ENCODE measurements at regions not wholly inside any gene's neighbourhood (a gene's known extent, or its start where the extent isn't known, plus 50 kb on each side); places are given as distances from the start of the nearest gene placed in this dataset.

DNA sequence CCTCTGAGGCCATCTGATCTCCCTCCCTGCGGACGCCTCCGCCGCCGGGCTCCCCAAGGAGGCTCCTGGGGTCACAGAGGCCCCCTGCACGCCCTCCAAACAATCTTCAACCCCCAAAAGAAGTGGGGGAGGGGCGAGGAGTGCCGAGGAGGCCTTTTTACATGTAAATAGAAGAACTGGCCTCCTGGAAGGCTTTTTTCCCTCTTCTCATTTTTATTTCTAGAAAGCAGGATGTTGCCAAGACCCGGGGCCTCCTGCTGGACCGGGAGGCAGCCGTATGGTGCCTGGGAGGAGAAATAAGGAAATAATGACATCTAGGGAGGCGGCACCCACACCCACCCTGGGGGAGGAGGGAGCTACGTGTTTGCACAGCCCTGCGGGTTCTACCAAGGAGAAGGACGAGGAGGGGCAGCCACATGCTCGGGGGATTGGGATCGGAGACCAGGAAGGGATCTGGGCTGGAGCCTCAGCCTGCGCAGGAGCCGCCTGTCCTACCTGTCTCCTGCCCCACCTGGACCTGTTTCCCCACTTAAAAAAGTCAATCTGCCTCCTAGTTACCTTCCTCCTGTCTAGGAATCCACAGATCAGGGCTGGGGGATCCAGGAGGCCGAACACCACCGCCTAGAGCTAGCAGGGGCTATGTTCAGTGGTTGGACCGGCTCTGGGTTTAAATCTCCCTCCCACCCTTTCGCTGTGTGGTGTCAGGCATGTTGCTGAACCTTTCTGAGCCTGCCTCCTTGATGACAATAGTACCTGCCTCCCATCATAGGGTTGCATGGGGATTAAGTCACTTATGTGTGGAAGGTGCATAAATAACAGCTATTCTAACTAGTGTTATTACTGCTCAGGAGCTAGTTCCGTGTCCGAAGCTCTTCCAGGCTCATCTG lies 175.7 kb upstream of the GSE1 start:
- TF ChIP-seq, protein P1, sequence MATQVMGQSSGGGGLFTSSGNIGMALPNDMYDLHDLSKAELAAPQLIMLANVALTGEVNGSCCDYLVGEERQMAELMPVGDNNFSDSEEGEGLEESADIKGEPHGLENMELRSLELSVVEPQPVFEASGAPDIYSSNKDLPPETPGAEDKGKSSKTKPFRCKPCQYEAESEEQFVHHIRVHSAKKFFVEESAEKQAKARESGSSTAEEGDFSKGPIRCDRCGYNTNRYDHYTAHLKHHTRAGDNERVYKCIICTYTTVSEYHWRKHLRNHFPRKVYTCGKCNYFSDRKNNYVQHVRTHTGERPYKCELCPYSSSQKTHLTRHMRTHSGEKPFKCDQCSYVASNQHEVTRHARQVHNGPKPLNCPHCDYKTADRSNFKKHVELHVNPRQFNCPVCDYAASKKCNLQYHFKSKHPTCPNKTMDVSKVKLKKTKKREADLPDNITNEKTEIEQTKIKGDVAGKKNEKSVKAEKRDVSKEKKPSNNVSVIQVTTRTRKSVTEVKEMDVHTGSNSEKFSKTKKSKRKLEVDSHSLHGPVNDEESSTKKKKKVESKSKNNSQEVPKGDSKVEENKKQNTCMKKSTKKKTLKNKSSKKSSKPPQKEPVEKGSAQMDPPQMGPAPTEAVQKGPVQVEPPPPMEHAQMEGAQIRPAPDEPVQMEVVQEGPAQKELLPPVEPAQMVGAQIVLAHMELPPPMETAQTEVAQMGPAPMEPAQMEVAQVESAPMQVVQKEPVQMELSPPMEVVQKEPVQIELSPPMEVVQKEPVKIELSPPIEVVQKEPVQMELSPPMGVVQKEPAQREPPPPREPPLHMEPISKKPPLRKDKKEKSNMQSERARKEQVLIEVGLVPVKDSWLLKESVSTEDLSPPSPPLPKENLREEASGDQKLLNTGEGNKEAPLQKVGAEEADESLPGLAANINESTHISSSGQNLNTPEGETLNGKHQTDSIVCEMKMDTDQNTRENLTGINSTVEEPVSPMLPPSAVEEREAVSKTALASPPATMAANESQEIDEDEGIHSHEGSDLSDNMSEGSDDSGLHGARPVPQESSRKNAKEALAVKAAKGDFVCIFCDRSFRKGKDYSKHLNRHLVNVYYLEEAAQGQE (IDR thresholded peaks at IDR 0.05; ENCODE audit: insufficient read depth in 1 of 2, low read depth in 2 of 2, low read length in 2 of 2), result no peak
- no peak for TF ChIP-seq SIN3A (IDR thresholded peaks at IDR 0.05; ENCODE audit: borderline replicate concordance, insufficient read depth, low read length)
- TF ChIP-seq TAF1 (IDR thresholded peaks at IDR 0.05; ENCODE audit: borderline replicate concordance, insufficient read depth, low read length), result no peak
- no peak for TF ChIP-seq FOXP2 (optimal IDR thresholded peaks at IDR 0.05; ENCODE audit: borderline replicate concordance, extremely low read depth, extremely low read length, insufficient read depth)
- no peak for TF ChIP-seq POLR2AphosphoS5 (IDR thresholded peaks at IDR 0.05; ENCODE audit: low read depth, low read length)

DNA sequence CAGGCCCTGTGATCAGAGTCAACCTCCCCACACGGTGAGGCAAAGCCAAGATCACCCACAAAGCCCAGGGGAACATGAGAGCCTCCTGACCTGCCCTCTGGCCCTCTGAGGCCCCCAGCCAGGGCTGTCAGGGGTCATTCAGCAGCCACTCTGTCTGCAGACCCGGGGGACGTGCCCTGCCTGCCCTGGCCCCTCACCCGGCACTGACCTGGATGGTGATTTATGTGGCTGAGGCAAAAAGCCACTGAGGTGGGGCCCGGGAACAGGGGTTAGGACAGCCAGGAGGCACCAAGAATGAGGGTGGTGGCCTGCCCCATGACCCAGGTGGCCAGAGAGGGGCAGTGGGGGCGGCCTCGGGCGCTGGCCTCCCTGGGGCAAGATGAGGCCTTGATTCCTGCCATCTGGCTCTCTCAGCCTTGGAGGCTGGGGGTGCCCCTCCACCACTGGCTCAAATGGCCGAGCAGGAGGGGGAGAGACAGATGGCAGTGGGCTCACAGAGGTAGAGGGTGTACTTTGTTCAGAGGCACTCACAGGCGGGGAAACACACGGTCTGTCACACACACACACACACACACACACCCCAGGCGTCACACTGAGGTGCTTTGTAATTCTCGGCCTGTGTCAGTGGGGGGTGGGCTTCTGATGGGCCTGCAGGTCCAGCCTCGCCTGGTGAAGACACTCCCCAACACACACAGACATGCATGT lies 174.0 kb upstream of the GSE1 start:
- TF ChIP-seq, protein P1 (IDR thresholded peaks at IDR 0.05; ENCODE audit: insufficient read depth in 1 of 2, low read depth in 2 of 2, low read length in 2 of 2), result no peak
- TF ChIP-seq TAF1 (IDR thresholded peaks at IDR 0.05; ENCODE audit: borderline replicate concordance, insufficient read depth, low read length) (no peak), FOXP2 (optimal IDR thresholded peaks at IDR 0.05; ENCODE audit: borderline replicate concordance, extremely low read depth, extremely low read length, insufficient read depth) (no peak), POLR2AphosphoS5 (IDR thresholded peaks at IDR 0.05; ENCODE audit: low read depth, low read length) (no peak), SIN3A (IDR thresholded peaks at IDR 0.05; ENCODE audit: borderline replicate concordance, insufficient read depth, low read length) (no peak)

DNA sequence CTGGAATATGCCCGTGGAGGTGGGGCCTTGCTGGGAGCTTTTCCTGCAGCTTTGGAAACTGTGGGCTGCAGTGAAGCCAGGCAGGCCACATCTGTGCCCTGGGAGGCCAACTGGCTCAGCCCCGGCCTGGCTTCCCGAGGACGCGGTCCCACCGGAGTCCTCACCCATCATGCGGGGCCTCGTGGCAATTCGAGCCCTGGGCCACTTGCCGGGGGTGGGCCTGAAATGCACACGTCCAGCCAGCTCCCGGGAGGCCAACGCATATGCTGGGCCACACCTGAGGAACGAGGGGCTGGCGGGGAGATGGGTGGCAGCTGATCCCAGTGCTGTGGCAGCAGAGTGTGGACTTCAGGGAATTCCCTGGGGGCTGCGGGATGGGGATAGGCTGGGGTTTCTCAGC lies 172.4 kb upstream of the GSE1 start:
- no peak for TF ChIP-seq TAF1 (IDR thresholded peaks at IDR 0.05; ENCODE audit: borderline replicate concordance, insufficient read depth, low read length)
- TF ChIP-seq POLR2AphosphoS5 (IDR thresholded peaks at IDR 0.05; ENCODE audit: low read depth, low read length), result no peak
- TF ChIP-seq, protein P1 (IDR thresholded peaks at IDR 0.05; ENCODE audit: insufficient read depth in 1 of 2, low read depth in 2 of 2, low read length in 2 of 2), result no peak
- TF ChIP-seq SIN3A (IDR thresholded peaks at IDR 0.05; ENCODE audit: borderline replicate concordance, insufficient read depth, low read length), result no peak
- no peak for TF ChIP-seq FOXP2 (optimal IDR thresholded peaks at IDR 0.05; ENCODE audit: borderline replicate concordance, extremely low read depth, extremely low read length, insufficient read depth)

DNA sequence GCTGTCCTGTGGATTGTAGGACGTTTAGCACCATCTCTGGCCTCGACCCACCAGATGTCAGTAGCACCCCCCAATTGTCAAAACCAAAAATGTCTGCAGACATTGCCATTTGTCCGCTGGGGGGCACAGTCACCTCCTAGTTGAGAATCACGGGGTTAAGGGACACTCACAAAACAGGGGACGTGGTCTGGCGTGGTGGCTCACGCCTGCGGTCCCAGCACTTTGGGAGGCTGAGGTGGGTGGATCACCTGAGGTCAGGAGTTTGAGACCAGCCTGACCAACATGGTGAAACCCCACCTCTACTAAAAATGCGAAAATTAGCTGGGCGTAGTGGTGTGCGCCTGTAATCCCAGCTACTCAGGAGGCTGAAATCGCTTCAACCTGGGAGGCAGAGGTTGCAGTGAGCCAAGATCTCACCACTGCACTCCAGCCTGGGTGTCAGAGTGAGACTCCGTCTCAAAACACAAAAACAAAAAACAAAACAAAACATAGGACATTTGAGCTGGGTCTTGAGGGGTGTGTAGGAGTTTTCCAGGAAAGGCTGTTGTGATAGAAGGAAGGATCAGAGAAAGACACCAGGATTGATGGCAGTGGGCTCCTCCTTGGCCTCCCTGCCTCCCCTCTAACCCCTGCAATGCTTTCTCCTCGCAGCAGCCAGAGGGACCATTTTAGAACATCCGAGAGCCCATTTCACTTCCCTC lies 171.8 kb upstream of the GSE1 start:
- TF ChIP-seq, protein P1 (IDR thresholded peaks at IDR 0.05; ENCODE audit: insufficient read depth in 1 of 2, low read depth in 2 of 2, low read length in 2 of 2), result no peak
